ENCODE measurements at regions not wholly inside any gene's neighbourhood (a gene's known extent, or its start where the extent isn't known, plus 50 kb on each side); places are given as distances from the start of the nearest gene placed in this dataset.

- TF ChIP-seq, protein P1, sequence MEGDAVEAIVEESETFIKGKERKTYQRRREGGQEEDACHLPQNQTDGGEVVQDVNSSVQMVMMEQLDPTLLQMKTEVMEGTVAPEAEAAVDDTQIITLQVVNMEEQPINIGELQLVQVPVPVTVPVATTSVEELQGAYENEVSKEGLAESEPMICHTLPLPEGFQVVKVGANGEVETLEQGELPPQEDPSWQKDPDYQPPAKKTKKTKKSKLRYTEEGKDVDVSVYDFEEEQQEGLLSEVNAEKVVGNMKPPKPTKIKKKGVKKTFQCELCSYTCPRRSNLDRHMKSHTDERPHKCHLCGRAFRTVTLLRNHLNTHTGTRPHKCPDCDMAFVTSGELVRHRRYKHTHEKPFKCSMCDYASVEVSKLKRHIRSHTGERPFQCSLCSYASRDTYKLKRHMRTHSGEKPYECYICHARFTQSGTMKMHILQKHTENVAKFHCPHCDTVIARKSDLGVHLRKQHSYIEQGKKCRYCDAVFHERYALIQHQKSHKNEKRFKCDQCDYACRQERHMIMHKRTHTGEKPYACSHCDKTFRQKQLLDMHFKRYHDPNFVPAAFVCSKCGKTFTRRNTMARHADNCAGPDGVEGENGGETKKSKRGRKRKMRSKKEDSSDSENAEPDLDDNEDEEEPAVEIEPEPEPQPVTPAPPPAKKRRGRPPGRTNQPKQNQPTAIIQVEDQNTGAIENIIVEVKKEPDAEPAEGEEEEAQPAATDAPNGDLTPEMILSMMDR (IDR thresholded peaks at IDR 0.05) = no peak
- Mint-ChIP-seq H3K36me3 (ENCODE audit: low read depth) (no peaks in the 10 kb centered on the region; the same call in 1 of the 2 replicates), H3K4me3 (no peak overlapping the region), H3K4me1 (ENCODE audit: low read depth) (no peaks in the 10 kb centered on the region), H3K27ac (no peak overlapping the region), H3K9me3 (peaks cover 72% of the 10 kb centered on the region), H3K27me3 (ENCODE audit: insufficient read depth) (no peaks in the 10 kb centered on the region)
- no peak for DNase-seq
These were observed 363.9 kb upstream of the ZNF507 start for GRCh38 chr19:31981545-31981944.

DNA sequence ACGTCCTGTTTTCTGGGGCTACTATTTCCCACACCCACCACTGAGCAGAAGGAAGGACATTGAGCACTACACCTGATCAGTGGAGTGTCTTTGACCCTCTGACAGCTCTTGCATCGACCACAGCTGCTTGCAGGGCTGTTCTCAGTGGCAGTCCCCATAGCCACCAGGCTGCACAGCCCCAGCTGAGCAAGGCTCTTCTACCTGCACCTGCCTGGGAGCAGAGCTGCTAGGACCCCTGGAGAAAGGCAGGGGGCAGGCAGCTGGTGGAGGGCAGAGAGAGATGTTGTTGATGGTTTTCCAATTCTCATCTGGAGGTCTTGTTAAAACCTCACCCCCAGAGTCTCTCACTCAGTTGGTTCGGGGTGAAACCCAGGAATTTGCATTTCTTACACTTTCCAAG is 361.8 kb upstream of the ZNF507 start:
- Mint-ChIP-seq H3K4me1 (ENCODE audit: low read depth) (no peaks in the 10 kb centered on the region), H3K27me3 (ENCODE audit: insufficient read depth) (no peaks in the 10 kb centered on the region), H3K4me3 (no peak overlapping the region), H3K9me3 (peaks cover 72% of the 10 kb centered on the region), H3K36me3 (ENCODE audit: low read depth) (no peaks in the 10 kb centered on the region; the same call in 1 of the 2 replicates), H3K27ac (no peak overlapping the region)
- TF ChIP-seq, protein P1 (IDR thresholded peaks at IDR 0.05) = no peak
- no peak for DNase-seq

- Mint-ChIP-seq H3K4me1 (ENCODE audit: low read depth) (no peaks in the 10 kb centered on the region), H3K36me3 (ENCODE audit: low read depth) (no peaks in the 10 kb centered on the region; the same call in 1 of the 2 replicates), H3K27ac (no peak overlapping the region), H3K4me3 (no peak overlapping the region), H3K9me3 (peaks cover 76% of the 10 kb centered on the region), H3K27me3 (ENCODE audit: insufficient read depth) (no peaks in the 10 kb centered on the region)
- no peak for DNase-seq
- TF ChIP-seq, protein P1 (IDR thresholded peaks at IDR 0.05) = no peak
These were observed 360.3 kb upstream of the ZNF507 start for GRCh38 chr19:31985001-31985605.

- H3K4me3 Mint-ChIP-seq = no peak overlapping the region
- H3K9me3 Mint-ChIP-seq = peaks cover 80% of the 10 kb centered on the region
- no peak overlapping the region for H3K27ac Mint-ChIP-seq
- no peaks in the 10 kb centered on the region; the same call in 1 of the 2 replicates for H3K36me3 Mint-ChIP-seq (ENCODE audit: low read depth)
- H3K27me3 Mint-ChIP-seq (ENCODE audit: insufficient read depth) = no peaks in the 10 kb centered on the region
- TF ChIP-seq, protein P1 (IDR thresholded peaks at IDR 0.05) = no peak
- DNase-seq = no peak
- H3K4me1 Mint-ChIP-seq (ENCODE audit: low read depth) = no peaks in the 10 kb centered on the region
These were observed 358.5 kb upstream of the ZNF507 start for GRCh38 chr19:31986951-31987350.

DNA sequence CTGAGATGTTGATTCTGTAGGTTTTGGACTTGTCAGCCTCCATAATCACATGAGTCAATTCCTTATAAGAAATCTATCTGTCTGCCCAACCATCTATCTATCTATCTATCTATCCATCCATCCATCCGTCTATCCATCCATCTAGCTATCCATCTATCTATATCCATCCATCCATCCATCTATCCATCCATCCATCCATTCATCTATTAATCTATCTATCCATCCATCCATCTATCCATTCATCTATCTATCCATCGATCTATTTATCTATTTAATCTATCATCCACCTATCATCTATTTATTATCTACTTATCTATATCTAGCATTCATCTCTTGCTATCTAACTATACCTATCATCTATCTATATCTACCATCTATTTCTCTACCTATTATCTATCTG is 357.2 kb upstream of the ZNF507 start:
- Mint-ChIP-seq H3K9me3 (peaks cover 83% of the 10 kb centered on the region), H3K27me3 (ENCODE audit: insufficient read depth) (no peaks in the 10 kb centered on the region), H3K27ac (no peak overlapping the region), H3K4me3 (no peak overlapping the region), H3K36me3 (ENCODE audit: low read depth) (no peaks in the 10 kb centered on the region; the same call in 1 of the 2 replicates), H3K4me1 (ENCODE audit: low read depth) (no peaks in the 10 kb centered on the region)
- DNase-seq = no peak
- TF ChIP-seq, protein P1 (IDR thresholded peaks at IDR 0.05) = no peak

Data from HFFc6 (cell line).